Caco-2 (cell line): ENCODE measurements at regions not wholly inside any gene's neighbourhood (a gene's known extent, or its start where the extent isn't known, plus 50 kb on each side); places are given as distances from the start of the nearest gene placed in this dataset.

Experiments used
- BruUV-seq: library from RNA; stranded (reverse); fragments of 400-500 nt; replicated peaks from 2 replicates; lab custom pipeline; 2021; lab: Mats Ljungman, UMichigan
- CTCF ChIA-PET: fragments of 300-600 bp; sonication (Branson Sonifier 250); formaldehyde crosslinking; loops from one replicate; lab custom pipeline; 2022; ENCODE audit warnings: antibody characterized with exemption; lab: Charles Lee
- POLR2A ChIA-PET: fragments of 300-600 bp; sonication (Branson Sonifier 250); formaldehyde crosslinking; loops from one replicate; lab custom pipeline; 2022; ENCODE audit warnings: antibody characterized with exemption; lab: Charles Lee
- DNase-seq, 2 experiments: peaks; one replicate each; pipeline versions ENCODE4 v3.0.0 to v3.0.0-alpha.2; 2020 to 2022
- H3K27me3 ChIP-seq: replicated peaks from 2 replicates; pipeline ENCODE4 v1.6.0; 2011; ENCODE audit warnings: low read length; ENCODE audit not compliant: control insufficient read depth, insufficient read depth
- H3K36me3 ChIP-seq: 2 replicates; pipeline ENCODE4 v1.5.1; 2011; ENCODE audit warnings: low read length; ENCODE audit not compliant: control insufficient read depth, insufficient read depth
- H3K4me1 ChIP-seq: fragments of 250-450 bp; sonication (Bioruptor Pico); 2 replicates; pipeline ENCODE4 v1.5.1; 2020; ENCODE audit warnings: mild to moderate bottlenecking
- H3K4me3 ChIP-seq: 2 replicates; pipeline ENCODE4 v1.5.1; 2011; ENCODE audit warnings: low read depth, mild to moderate bottlenecking, control low read depth, low read length
- H3K9me3 ChIP-seq: fragments of 250-450 bp; sonication (Bioruptor Pico); 2 replicates; pipeline ENCODE4 v1.5.1; 2020; ENCODE audit warnings: mild to moderate bottlenecking, moderate library complexity
- H3K27ac Mint-ChIP-seq: one replicate; pipeline ENCODE4 v1.8.0; 2022; ENCODE audit warnings: mixed read lengths; ENCODE audit not compliant: unreplicated experiment
- H3K27me3 Mint-ChIP-seq: one replicate; pipeline ENCODE4 v1.8.0; 2022; ENCODE audit warnings: mixed read lengths; ENCODE audit not compliant: insufficient read depth, unreplicated experiment
- H3K36me3 Mint-ChIP-seq: one replicate; pipeline ENCODE4 v1.8.0; 2022; ENCODE audit warnings: mild to moderate bottlenecking, mixed read lengths; ENCODE audit not compliant: insufficient read depth, unreplicated experiment
- H3K4me1 Mint-ChIP-seq: one replicate; pipeline ENCODE4 v1.8.0; 2022; ENCODE audit warnings: low read depth, mixed read lengths; ENCODE audit not compliant: unreplicated experiment
- H3K4me3 Mint-ChIP-seq: one replicate; pipeline ENCODE4 v1.8.0; 2022; ENCODE audit warnings: mild to moderate bottlenecking, moderate library complexity, mixed read lengths; ENCODE audit not compliant: unreplicated experiment
- H3K9me3 Mint-ChIP-seq: one replicate; pipeline ENCODE4 v1.8.0; 2022; ENCODE audit warnings: mixed read lengths; ENCODE audit not compliant: unreplicated experiment
- CTCF ChIP-seq, 2 experiments: fragments of 200-600 bp in 1 of 2; IDR thresholded peaks; 1 replicate in 1 of 2; 2 replicates in 1 of 2; pipeline versions ENCODE4 v1.5.1 to v1.8.0; 2011 to 2022; ENCODE audit warnings: antibody characterized with exemption in 1 of 2, control low read depth in 1 of 2, inconsistent platforms in 1 of 2, low read depth in 1 of 2, low read length in 1 of 2, mild to moderate bottlenecking in 1 of 2, moderate library complexity in 1 of 2; ENCODE audit not compliant: insufficient read depth in 1 of 2, severe bottlenecking in 1 of 2, unreplicated experiment in 1 of 2
- intact Hi-C: fragments of 100-400 bp; cut with micrococcal nuclease; formaldehyde crosslinking; loops from one replicate; pipeline ENCODE4 v1.10.0; 2022; ENCODE audit not compliant: unreplicated experiment

- TF ChIP-seq CTCF (IDR thresholded peaks at IDR 0.05; ENCODE audit: insufficient read depth in 1 of 2, low read depth in 1 of 2, low read length in 1 of 2, severe bottlenecking in 1 of 2, unreplicated experiment in 1 of 2): no peak
- no peaks in the 10 kb centered on the region for H3K36me3 Mint-ChIP-seq
- no peak overlapping the region for H3K4me3 ChIP-seq
- no peak for DNase-seq
- H3K27me3 ChIP-seq: no peaks in the 10 kb centered on the region; the same call in 1 of the 2 replicates
- no peaks in the 10 kb centered on the region for H3K36me3 ChIP-seq
- POLR2A ChIA-PET: no interaction called here
- no TSS peak for BruUV-seq
- intact Hi-C loops: no loop called here
- no peaks in the 10 kb centered on the region for H3K4me1 ChIP-seq
- CTCF ChIA-PET: no interaction called here
- no peak overlapping the region for H3K4me3 Mint-ChIP-seq
- H3K27me3 Mint-ChIP-seq: peaks cover 8% of the 10 kb centered on the region
- H3K27ac Mint-ChIP-seq: no peak overlapping the region
- no peaks in the 10 kb centered on the region for H3K9me3 ChIP-seq
- H3K4me1 Mint-ChIP-seq: no peaks in the 10 kb centered on the region
- H3K9me3 Mint-ChIP-seq: no peaks in the 10 kb centered on the region
These were observed 180.6 kb upstream of the ARHGAP20 start for GRCh38 chr11:110892741-110893285.

GRCh38 chr11:110891411-110891810 is 179.2 kb upstream of the ARHGAP20 start:
- peaks cover 4% of the 10 kb centered on the region for H3K27me3 Mint-ChIP-seq

GRCh38 chr11:110890995-110891394 is 178.8 kb upstream of the ARHGAP20 start:
- no peak overlapping the region for H3K27ac Mint-ChIP-seq
- CTCF ChIA-PET: no interaction called here

More at GRCh38 chr11:110891411-110891810, 179.2 kb upstream of the ARHGAP20 start:
- H3K36me3 Mint-ChIP-seq: no peaks in the 10 kb centered on the region
- intact Hi-C loops: no loop called here
- POLR2A ChIA-PET: no interaction called here
- no peaks in the 10 kb centered on the region for H3K9me3 Mint-ChIP-seq
- H3K4me1 ChIP-seq: no peaks in the 10 kb centered on the region
- H3K4me1 Mint-ChIP-seq: no peaks in the 10 kb centered on the region
- H3K4me3 Mint-ChIP-seq: no peak overlapping the region
- CTCF ChIA-PET: no interaction called here
- TF ChIP-seq CTCF (IDR thresholded peaks at IDR 0.05; ENCODE audit: insufficient read depth in 1 of 2, low read depth in 1 of 2, low read length in 1 of 2, severe bottlenecking in 1 of 2, unreplicated experiment in 1 of 2): no peak
- DNase-seq: no peak
- no peak overlapping the region for H3K4me3 ChIP-seq
- H3K9me3 ChIP-seq: no peaks in the 10 kb centered on the region
- H3K27ac Mint-ChIP-seq: no peak overlapping the region
- H3K36me3 ChIP-seq: no peaks in the 10 kb centered on the region
- no TSS peak for BruUV-seq
- no peaks in the 10 kb centered on the region; the same call in 1 of the 2 replicates for H3K27me3 ChIP-seq

More at GRCh38 chr11:110890995-110891394, 178.8 kb upstream of the ARHGAP20 start:
- BruUV-seq: no TSS peak
- H3K9me3 ChIP-seq: no peaks in the 10 kb centered on the region
- H3K4me3 Mint-ChIP-seq: no peak overlapping the region
- no peaks in the 10 kb centered on the region for H3K9me3 Mint-ChIP-seq
- no peak for TF ChIP-seq CTCF (IDR thresholded peaks at IDR 0.05; ENCODE audit: insufficient read depth in 1 of 2, low read depth in 1 of 2, low read length in 1 of 2, severe bottlenecking in 1 of 2, unreplicated experiment in 1 of 2)
- peaks cover 2% of the 10 kb centered on the region for H3K27me3 Mint-ChIP-seq
- no peak overlapping the region for H3K4me3 ChIP-seq
- no peaks in the 10 kb centered on the region for H3K36me3 ChIP-seq
- no peaks in the 10 kb centered on the region; the same call in 1 of the 2 replicates for H3K27me3 ChIP-seq
- no peak for DNase-seq
- H3K4me1 Mint-ChIP-seq: no peaks in the 10 kb centered on the region
- intact Hi-C loops: no loop called here
- no peaks in the 10 kb centered on the region for H3K36me3 Mint-ChIP-seq
- POLR2A ChIA-PET: no interaction called here
- H3K4me1 ChIP-seq: no peaks in the 10 kb centered on the region
